ENCODE measurements at regions not wholly inside any gene's neighbourhood (a gene's known extent, or its start where the extent isn't known, plus 50 kb on each side); places are given as distances from the start of the nearest gene placed in this dataset.

GRCh38 chr13:19093369-19093768 lies 88.3 kb downstream of the TUBA3C start:
- intact Hi-C loops (cut with micrococcal nuclease), result no loop called here
- ChIA-PET CTCF (no interaction called here), POLR2A (no interaction called here)
- no peaks in the 10 kb centered on the region for H3K4me1 Mint-ChIP-seq (ENCODE audit: insufficient read depth, unreplicated experiment)
- no peaks in the 10 kb centered on the region for H3K36me3 Mint-ChIP-seq (ENCODE audit: insufficient read depth, unreplicated experiment)
- no peak overlapping the region for H3K27ac Mint-ChIP-seq (ENCODE audit: low read depth, unreplicated experiment)
- TF ChIP-seq, protein P1, sequence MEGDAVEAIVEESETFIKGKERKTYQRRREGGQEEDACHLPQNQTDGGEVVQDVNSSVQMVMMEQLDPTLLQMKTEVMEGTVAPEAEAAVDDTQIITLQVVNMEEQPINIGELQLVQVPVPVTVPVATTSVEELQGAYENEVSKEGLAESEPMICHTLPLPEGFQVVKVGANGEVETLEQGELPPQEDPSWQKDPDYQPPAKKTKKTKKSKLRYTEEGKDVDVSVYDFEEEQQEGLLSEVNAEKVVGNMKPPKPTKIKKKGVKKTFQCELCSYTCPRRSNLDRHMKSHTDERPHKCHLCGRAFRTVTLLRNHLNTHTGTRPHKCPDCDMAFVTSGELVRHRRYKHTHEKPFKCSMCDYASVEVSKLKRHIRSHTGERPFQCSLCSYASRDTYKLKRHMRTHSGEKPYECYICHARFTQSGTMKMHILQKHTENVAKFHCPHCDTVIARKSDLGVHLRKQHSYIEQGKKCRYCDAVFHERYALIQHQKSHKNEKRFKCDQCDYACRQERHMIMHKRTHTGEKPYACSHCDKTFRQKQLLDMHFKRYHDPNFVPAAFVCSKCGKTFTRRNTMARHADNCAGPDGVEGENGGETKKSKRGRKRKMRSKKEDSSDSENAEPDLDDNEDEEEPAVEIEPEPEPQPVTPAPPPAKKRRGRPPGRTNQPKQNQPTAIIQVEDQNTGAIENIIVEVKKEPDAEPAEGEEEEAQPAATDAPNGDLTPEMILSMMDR (IDR thresholded peaks at IDR 0.05; ENCODE audit: unreplicated experiment), result no peak
- BruUV-seq (replicated peaks), result no TSS peak
- peaks cover 10% of the 10 kb centered on the region for H3K9me3 Mint-ChIP-seq (ENCODE audit: unreplicated experiment)
- DNase-seq (ENCODE audit: unreplicated experiment), result no peak
- no peak overlapping the region for H3K4me3 Mint-ChIP-seq (ENCODE audit: unreplicated experiment)
- no peaks in the 10 kb centered on the region for H3K27me3 Mint-ChIP-seq (ENCODE audit: insufficient read depth, unreplicated experiment)

DNA sequence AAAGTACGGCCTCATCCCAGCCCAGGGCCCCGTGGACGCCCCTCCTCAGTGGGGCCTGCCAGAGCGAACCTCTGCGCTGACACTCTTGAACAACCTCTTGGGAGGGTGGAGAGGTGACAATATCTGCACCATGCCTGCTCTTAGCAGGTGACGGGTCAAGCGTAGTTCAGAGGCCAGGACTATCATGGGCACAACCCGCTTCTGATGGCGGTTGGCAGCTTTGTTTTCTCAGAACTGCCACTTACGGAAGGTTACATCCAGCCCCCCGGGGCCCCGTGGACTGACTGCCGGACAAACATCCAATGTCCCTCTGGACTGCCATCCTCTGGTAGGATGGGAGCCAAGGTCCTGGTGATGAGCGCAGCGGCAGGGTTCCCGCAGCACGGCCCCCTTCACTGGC lies 91.1 kb downstream of the TUBA3C start:
- intact Hi-C loops (cut with micrococcal nuclease), result no loop called here
- Mint-ChIP-seq H3K27ac (ENCODE audit: low read depth, unreplicated experiment) (no peak overlapping the region), H3K4me1 (ENCODE audit: insufficient read depth, unreplicated experiment) (no peaks in the 10 kb centered on the region), H3K36me3 (ENCODE audit: insufficient read depth, unreplicated experiment) (no peaks in the 10 kb centered on the region), H3K4me3 (ENCODE audit: unreplicated experiment) (no peak overlapping the region), H3K9me3 (ENCODE audit: unreplicated experiment) (no peaks in the 10 kb centered on the region), H3K27me3 (ENCODE audit: insufficient read depth, unreplicated experiment) (no peaks in the 10 kb centered on the region)
- ChIA-PET POLR2A (no interaction called here), CTCF (interaction anchor here (1.1 to 1.8 kb wide), 4 partner anchors 25 to 298 kb away, joined by 3 to 6 read pairs (median 4); no protein-coding TSS in a partner anchor)
- BruUV-seq (replicated peaks), result no TSS peak
- TF ChIP-seq, protein P1 (IDR thresholded peaks at IDR 0.05; ENCODE audit: unreplicated experiment), result no peak
- DNase-seq (ENCODE audit: unreplicated experiment), result no peak

- TF ChIP-seq, protein P1 (IDR thresholded peaks at IDR 0.05; ENCODE audit: unreplicated experiment), result peak; percentile 25
- no peak for DNase-seq (ENCODE audit: unreplicated experiment)
- no peaks in the 10 kb centered on the region for H3K27me3 Mint-ChIP-seq (ENCODE audit: insufficient read depth, unreplicated experiment)
- BruUV-seq (replicated peaks), result no TSS peak
- H3K36me3 Mint-ChIP-seq (ENCODE audit: insufficient read depth, unreplicated experiment), result no peaks in the 10 kb centered on the region
- POLR2A ChIA-PET, result no interaction called here
- no peaks in the 10 kb centered on the region for H3K9me3 Mint-ChIP-seq (ENCODE audit: unreplicated experiment)
- no peaks in the 10 kb centered on the region for H3K4me1 Mint-ChIP-seq (ENCODE audit: insufficient read depth, unreplicated experiment)
- CTCF ChIA-PET, result interaction anchor here (0.6 to 1.8 kb wide), 11 partner anchors 9 to 449 kb away, joined by 3 to 6 read pairs (median 3); no protein-coding TSS in a partner anchor
- intact Hi-C loops (cut with micrococcal nuclease), result no loop called here
- no peak overlapping the region for H3K27ac Mint-ChIP-seq (ENCODE audit: low read depth, unreplicated experiment)
- H3K4me3 Mint-ChIP-seq (ENCODE audit: unreplicated experiment), result no peak overlapping the region
Observed at GRCh38 chr13:19089315-19089714, 92.3 kb downstream of the TUBA3C start.

- TF ChIP-seq, protein P1 (IDR thresholded peaks at IDR 0.05; ENCODE audit: unreplicated experiment), result no peak
- no peak overlapping the region for H3K4me3 Mint-ChIP-seq (ENCODE audit: unreplicated experiment)
- no peaks in the 10 kb centered on the region for H3K36me3 Mint-ChIP-seq (ENCODE audit: insufficient read depth, unreplicated experiment)
- no peak for DNase-seq (ENCODE audit: unreplicated experiment)
- H3K4me1 Mint-ChIP-seq (ENCODE audit: insufficient read depth, unreplicated experiment), result no peaks in the 10 kb centered on the region
- H3K27me3 Mint-ChIP-seq (ENCODE audit: insufficient read depth, unreplicated experiment), result no peaks in the 10 kb centered on the region
- H3K9me3 Mint-ChIP-seq (ENCODE audit: unreplicated experiment), result no peaks in the 10 kb centered on the region
- H3K27ac Mint-ChIP-seq (ENCODE audit: low read depth, unreplicated experiment), result no peak overlapping the region
- intact Hi-C loops (cut with micrococcal nuclease), result no loop called here
- no TSS peak for BruUV-seq (replicated peaks)
- ChIA-PET POLR2A (no interaction called here), CTCF (interaction anchor here (0.6 to 0.7 kb wide), 3 partner anchors 47 to 450 kb away, joined by 3 to 4 read pairs (median 3); no protein-coding TSS in a partner anchor)
Observed at GRCh38 chr13:19088416-19088815, 93.2 kb downstream of the TUBA3C start.

Measured in MCF 10A (cell line).